Gastroesophageal sphincter (tissue), 4 donors: ENCODE measurements at regions not wholly inside any gene's neighbourhood (a gene's known extent, or its start where the extent isn't known, plus 50 kb on each side); places are given as distances from the start of the nearest gene placed in this dataset.

ENCODE experiments used
- ATAC-seq: fragments of 150-250 bp; one replicate; pipeline ENCODE4 v1.9.1; 2016; ENCODE audit warnings: mild to moderate bottlenecking, moderate library complexity
- H3K27ac ChIP-seq, 4 donors: fragments of 200-600 bp; sonication (generic) in 3 of 4; 1 replicate in 3 of 4; 2 replicates in 1 of 4; pipeline ENCODE4 v1.5.1; 2016 to 2019
- H3K27me3 ChIP-seq: fragments of 200-600 bp; sonication (generic); one replicate; pipeline ENCODE4 v1.5.1; 2019
- H3K36me3 ChIP-seq, 2 donors: fragments of 200-600 bp; sonication (generic); one replicate each; pipeline ENCODE4 v1.5.1; 2019; ENCODE audit warnings: control low read depth in 1 of 2
- H3K4me1 ChIP-seq, 3 donors: fragments of 200-600 bp; sonication (generic); 1 replicate in 2 of 3; 2 replicates in 1 of 3; pipeline ENCODE4 v1.5.1; 2016 to 2019; ENCODE audit warnings: control low read depth in 2 of 3
- H3K4me3 ChIP-seq, 2 donors: fragments of 200-600 bp; sonication (generic); one replicate each; pipeline ENCODE4 v1.5.1; 2019; ENCODE audit warnings: mild to moderate bottlenecking in 1 of 2, moderate library complexity in 1 of 2
- H3K9me3 ChIP-seq, 3 donors: fragments of 200-600 bp; sonication (generic); one replicate each; pipeline ENCODE4 v1.5.1; 2017 to 2019; ENCODE audit warnings: control low read depth in 2 of 3
- EP300 ChIP-seq: sonication (generic); formaldehyde crosslinking; IDR thresholded peaks from one replicate; pipeline ENCODE4 v1.6.1; 2017; ENCODE audit warnings: antibody characterized with exemption, mild to moderate bottlenecking
- POLR2A ChIP-seq, 2 donors: fragments of 450-650 bp; IDR thresholded peaks; one replicate each; pipeline ENCODE4 v1.6.1; 2017; ENCODE audit warnings: antibody characterized with exemption in 2 of 2, mild to moderate bottlenecking in 2 of 2, moderate library complexity in 1 of 2
- POLR2AphosphoS5 ChIP-seq: sonication (generic); formaldehyde crosslinking; IDR thresholded peaks from one replicate; pipeline ENCODE4 v1.6.1; 2017; ENCODE audit warnings: antibody characterized with exemption
- WGBS, 2 donors: methylation state at CpG; one replicate each; pipeline ENCODE4 v1.1.5; 2018; ENCODE audit warnings: low coverage in 1 of 2; 5-methylcytosine and 5-hydroxymethylcytosine counted together
- TF ChIP-seq, protein P1 (sequence below), 4 experiments: fragments of 200-600 bp in 2 of 4; fragments of 450-650 bp in 2 of 4; sonication (generic) in 1 of 4; IDR thresholded peaks; one replicate each; pipeline ENCODE4 v1.5.1; 2017 to 2019; ENCODE audit warnings: antibody characterized with exemption in 4 of 4, mild to moderate bottlenecking in 2 of 4, moderate library complexity in 2 of 4

DNA sequence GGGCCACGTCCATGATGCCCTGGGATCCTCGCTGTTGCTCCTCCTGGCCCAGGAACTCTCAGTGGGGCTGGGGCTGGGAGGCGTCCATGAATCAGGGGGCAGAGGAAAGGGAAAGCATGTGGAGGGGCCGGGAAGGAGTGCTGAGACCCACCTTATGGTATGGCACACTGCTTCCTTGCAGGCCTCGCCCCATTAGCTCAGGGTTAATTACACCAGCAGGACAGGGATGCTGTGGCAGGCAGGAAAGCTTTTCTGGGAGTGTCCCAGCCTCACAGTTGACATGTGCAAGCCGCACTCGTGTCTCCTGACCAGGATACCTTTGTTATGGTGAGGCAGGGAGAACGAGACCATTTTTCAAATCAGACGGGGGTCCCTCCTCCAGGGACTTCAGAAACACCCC is 109.7 kb upstream of the PCBD1 start:
- H3K36me3 ChIP-seq, result no peaks in the 10 kb centered on the region
- H3K9me3 ChIP-seq, result no peaks in the 10 kb centered on the region
- H3K27ac ChIP-seq, result no peak overlapping the region
- ATAC-seq, result no peak
- no peaks in the 10 kb centered on the region for H3K4me1 ChIP-seq
- H3K4me3 ChIP-seq, result no peak overlapping the region
- 88% methylated on average over 3 of the region's 9 CpGs; no CpG with 5 or more reads in 1 of the 2 donors for WGBS, 2 donors
- peaks cover 20% of the 10 kb centered on the region for H3K27me3 ChIP-seq
- TF ChIP-seq POLR2A (IDR thresholded peaks at IDR 0.05) (no peak), POLR2AphosphoS5 (no peak), EP300 (no peak)
- TF ChIP-seq, protein P1, sequence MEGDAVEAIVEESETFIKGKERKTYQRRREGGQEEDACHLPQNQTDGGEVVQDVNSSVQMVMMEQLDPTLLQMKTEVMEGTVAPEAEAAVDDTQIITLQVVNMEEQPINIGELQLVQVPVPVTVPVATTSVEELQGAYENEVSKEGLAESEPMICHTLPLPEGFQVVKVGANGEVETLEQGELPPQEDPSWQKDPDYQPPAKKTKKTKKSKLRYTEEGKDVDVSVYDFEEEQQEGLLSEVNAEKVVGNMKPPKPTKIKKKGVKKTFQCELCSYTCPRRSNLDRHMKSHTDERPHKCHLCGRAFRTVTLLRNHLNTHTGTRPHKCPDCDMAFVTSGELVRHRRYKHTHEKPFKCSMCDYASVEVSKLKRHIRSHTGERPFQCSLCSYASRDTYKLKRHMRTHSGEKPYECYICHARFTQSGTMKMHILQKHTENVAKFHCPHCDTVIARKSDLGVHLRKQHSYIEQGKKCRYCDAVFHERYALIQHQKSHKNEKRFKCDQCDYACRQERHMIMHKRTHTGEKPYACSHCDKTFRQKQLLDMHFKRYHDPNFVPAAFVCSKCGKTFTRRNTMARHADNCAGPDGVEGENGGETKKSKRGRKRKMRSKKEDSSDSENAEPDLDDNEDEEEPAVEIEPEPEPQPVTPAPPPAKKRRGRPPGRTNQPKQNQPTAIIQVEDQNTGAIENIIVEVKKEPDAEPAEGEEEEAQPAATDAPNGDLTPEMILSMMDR (IDR thresholded peaks at IDR 0.05), result no peak

DNA sequence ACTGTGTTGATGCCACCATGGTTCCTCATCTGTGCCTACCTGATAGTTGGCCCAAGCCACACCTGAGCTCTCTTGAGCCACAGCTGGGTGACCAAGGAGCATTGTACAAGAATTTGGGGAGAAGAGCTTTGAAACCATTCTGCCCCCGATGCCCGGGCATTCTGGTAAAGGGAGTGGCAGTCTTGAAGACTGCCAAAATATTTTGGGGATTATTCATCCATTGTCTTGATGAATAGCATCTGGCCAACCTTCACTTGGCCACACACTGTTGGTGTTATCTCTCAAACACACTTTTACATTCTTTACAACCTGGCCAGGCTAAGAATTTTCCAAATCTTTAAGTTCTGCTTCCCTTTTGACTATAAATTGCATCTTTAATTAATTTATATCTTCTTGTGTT is 113.1 kb upstream of the PCBD1 start:
- Histone ChIP-seq H3K9me3 (no peaks in the 10 kb centered on the region), H3K4me3 (no peak overlapping the region), H3K4me1 (no peaks in the 10 kb centered on the region), H3K27me3 (peaks cover 35% of the 10 kb centered on the region), H3K36me3 (no peaks in the 10 kb centered on the region), H3K27ac (no peak overlapping the region)
- ATAC-seq, result no peak
- TF ChIP-seq POLR2A (IDR thresholded peaks at IDR 0.05), result no peak
- TF ChIP-seq POLR2AphosphoS5, result no peak
- TF ChIP-seq EP300, result no peak
- TF ChIP-seq, protein P1 (IDR thresholded peaks at IDR 0.05), result no peak
- WGBS, 2 donors, result 60 to 86% methylated on average over 1 to 2 of the region's 2 CpGs

DNA sequence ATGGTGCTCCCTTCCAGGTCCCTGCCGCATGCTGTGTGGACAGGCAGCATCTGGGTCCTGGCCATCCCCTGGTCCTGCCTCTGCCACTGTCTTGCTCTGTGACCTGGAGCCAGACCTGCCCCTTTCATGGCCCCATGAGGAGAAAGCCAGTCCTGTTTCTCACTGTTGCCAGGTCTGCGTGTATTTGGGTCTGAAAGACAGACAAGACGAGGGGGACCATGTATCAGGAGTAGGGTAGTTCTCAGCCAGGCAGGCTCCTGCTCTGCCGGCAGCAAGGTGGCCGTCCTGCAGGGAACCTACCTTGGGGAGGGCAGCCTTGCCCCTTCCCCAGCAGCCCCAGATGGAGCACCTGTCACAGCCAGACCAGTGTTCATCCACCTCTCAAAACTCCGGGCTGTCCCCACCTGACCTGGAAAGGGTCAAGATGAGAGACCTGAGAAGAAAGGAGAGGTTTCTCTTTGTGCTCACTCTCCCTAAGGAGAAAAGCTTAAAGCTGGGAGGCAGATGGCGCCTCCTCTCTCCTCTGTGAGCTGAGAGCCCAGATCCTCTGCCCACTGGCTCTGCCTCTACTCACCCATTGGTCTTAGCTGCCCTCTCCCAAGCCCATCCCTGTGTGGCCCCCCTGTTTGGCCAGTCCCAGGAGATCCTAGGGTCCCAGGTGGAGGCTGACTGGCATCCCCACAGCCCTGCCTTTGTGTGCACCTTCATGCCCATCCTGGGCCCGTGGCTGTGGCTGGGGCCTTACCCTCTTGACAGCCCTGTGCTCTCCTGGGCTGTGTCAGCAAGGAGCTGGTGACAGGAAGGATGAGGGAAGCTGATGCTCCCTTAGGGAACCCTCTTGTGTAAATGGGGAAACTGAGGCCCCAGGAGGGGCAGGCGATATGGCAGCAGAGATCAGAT is 116.1 kb upstream of the PCBD1 start:
- Histone ChIP-seq H3K4me3 (no peak overlapping the region), H3K27me3 (peaks cover 30% of the 10 kb centered on the region), H3K9me3 (no peaks in the 10 kb centered on the region), H3K27ac (no peak overlapping the region), H3K4me1 (no peaks in the 10 kb centered on the region), H3K36me3 (no peaks in the 10 kb centered on the region)
- TF ChIP-seq, protein P1 (IDR thresholded peaks at IDR 0.05), result no peak
- TF ChIP-seq EP300 (no peak), POLR2A (IDR thresholded peaks at IDR 0.05) (no peak), POLR2AphosphoS5 (no peak)
- no peak for ATAC-seq
- WGBS, 2 donors, result 71 to 90% methylated on average over 1 to 2 of the region's 9 CpGs

DNA sequence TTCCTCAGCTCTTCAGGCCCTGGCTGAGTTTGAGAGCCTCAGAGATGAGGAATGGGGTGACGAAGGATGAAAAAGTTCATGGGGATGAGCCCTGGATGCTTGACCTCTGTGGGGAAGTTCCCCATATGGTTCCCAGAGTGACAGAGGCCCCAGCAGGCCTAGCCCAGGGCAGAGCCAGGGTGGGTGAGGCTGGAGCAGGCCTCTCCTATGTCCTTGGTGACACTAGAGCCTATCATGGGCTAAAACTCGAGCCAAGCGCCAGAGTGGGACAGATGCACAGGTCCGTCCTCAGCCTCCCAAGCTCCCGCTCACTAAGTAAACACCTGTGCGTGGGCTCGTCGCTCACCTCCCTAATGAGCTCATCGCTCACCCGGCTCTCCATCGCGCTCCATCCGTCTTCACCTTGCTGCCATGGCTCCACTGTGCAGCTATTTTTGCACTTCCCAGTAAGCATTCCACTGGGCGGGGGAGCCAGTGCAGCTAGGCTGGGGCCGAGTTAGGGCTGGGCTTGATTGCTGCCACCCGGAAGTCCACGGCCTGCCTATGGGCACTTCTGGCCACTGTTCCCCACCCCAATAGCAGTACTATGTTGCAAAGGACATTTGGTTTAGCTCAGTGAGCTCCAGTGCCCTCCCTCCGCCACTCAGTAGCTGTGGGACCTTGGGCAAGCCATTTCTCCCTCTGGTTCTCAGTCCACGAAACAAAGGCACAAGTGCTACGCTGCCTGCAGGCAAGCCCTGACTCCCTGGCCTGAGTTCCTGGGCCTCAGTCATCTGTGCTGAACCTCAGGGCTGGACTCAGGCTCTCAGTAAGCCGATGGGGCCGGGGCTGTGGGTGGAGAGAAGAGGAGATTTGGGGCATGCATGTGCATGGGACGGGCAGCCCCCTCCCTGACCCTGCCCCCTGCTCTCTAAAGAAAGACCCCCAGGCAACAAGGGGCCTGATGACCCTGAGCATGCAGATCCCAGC is 117.3 kb upstream of the PCBD1 start:
- WGBS, 2 donors, result 61 to 73% methylated on average over 10 to 14 of the region's 23 CpGs
- Histone ChIP-seq H3K4me3 (no peak overlapping the region), H3K9me3 (no peaks in the 10 kb centered on the region), H3K27ac (no peak overlapping the region), H3K27me3 (peaks cover 34% of the 10 kb centered on the region), H3K36me3 (no peaks in the 10 kb centered on the region), H3K4me1 (no peaks in the 10 kb centered on the region)
- ATAC-seq, result no peak
- TF ChIP-seq, protein P1 (IDR thresholded peaks at IDR 0.05), result no peak
- TF ChIP-seq POLR2AphosphoS5, result no peak
- no peak for TF ChIP-seq EP300
- no peak for TF ChIP-seq POLR2A (IDR thresholded peaks at IDR 0.05)
